Right lobe of liver (tissue), 6 donors: ENCODE measurements at regions not wholly inside any gene's neighbourhood (a gene's known extent, or its start where the extent isn't known, plus 50 kb on each side); places are given as distances from the start of the nearest gene placed in this dataset.

Source experiments
- ATAC-seq, 4 donors: fragments of 200-7000 bp; cut with Tn5 transposase; one replicate each; pipeline ENCODE4 v1.9.1; 2020; ENCODE audit warnings: mild to moderate bottlenecking in 4 of 4, moderate library complexity in 4 of 4
- DNase-seq, 3 donors: peaks; one replicate each; pipeline ENCODE4 v3.0.0-alpha.2; 2020
- H3K27ac ChIP-seq, 3 donors: fragments of 200-600 bp; one replicate each; pipeline ENCODE4 v1.8.0; 2022
- H3K27me3 ChIP-seq, 2 donors: fragments of 200-600 bp; one replicate each; pipeline ENCODE4 v1.8.0; 2022
- H3K36me3 ChIP-seq, 4 donors: fragments of 200-600 bp; sonication (generic) in 1 of 4; one replicate each; pipeline versions ENCODE4 v1.5.1 to v1.8.0; 2017 to 2022; ENCODE audit warnings: control low read depth in 1 of 4
- H3K4me1 ChIP-seq, 4 donors: fragments of 200-600 bp; sonication (generic) in 1 of 4; one replicate each; pipeline versions ENCODE4 v1.5.1 to v1.8.0; 2017 to 2022; ENCODE audit warnings: control low read depth in 1 of 4
- H3K4me3 ChIP-seq, 3 donors: fragments of 200-600 bp; one replicate each; pipeline ENCODE4 v1.8.0; 2022
- H3K9me3 ChIP-seq, 4 donors: fragments of 200-600 bp; sonication (generic) in 1 of 4; one replicate each; pipeline versions ENCODE4 v1.5.1 to v1.8.0; 2017 to 2022; ENCODE audit warnings: control low read depth in 1 of 4
- POLR2A ChIP-seq: fragments of 450-650 bp; IDR thresholded peaks from one replicate; pipeline ENCODE4 v1.6.1; 2017; ENCODE audit warnings: antibody characterized with exemption, mild to moderate bottlenecking
- WGBS: methylation state at CpG from one replicate; pipeline ENCODE4 v1.1.6; 2018; ENCODE audit warnings: low coverage, low lambda C conversion rate; ENCODE audit not compliant: insufficient coverage; ENCODE audit errors: missing lambda C conversion rate; 5-methylcytosine and 5-hydroxymethylcytosine counted together
- intact Hi-C, 2 donors: fragments of 100-400 bp; cut with DNase I; formaldehyde crosslinking; loops; one replicate each; pipeline versions ENCODE4 v1.11.2 to v1.14.1; 2022
- TF ChIP-seq, protein P1 (sequence below), 4 donors: fragments of 200-600 bp in 3 of 4; fragments of 450-650 bp in 1 of 4; IDR thresholded peaks; one replicate each; pipeline versions ENCODE4 v1.5.1 to v1.8.0; 2016 to 2022; ENCODE audit warnings: antibody characterized with exemption in 4 of 4, mild to moderate bottlenecking in 2 of 4
- donor health status: DM: no; HTN: yes; CAD: no.
- donor health status: DM: no; HTN: no; CAD: no.
- donor health status: DM: no; HTN: no; CAD: no.
- donor health status: DM: no; HTN: yes; CAD: no.
- donor health status: DM: no; HTN: yes; CAD: no.

DNA sequence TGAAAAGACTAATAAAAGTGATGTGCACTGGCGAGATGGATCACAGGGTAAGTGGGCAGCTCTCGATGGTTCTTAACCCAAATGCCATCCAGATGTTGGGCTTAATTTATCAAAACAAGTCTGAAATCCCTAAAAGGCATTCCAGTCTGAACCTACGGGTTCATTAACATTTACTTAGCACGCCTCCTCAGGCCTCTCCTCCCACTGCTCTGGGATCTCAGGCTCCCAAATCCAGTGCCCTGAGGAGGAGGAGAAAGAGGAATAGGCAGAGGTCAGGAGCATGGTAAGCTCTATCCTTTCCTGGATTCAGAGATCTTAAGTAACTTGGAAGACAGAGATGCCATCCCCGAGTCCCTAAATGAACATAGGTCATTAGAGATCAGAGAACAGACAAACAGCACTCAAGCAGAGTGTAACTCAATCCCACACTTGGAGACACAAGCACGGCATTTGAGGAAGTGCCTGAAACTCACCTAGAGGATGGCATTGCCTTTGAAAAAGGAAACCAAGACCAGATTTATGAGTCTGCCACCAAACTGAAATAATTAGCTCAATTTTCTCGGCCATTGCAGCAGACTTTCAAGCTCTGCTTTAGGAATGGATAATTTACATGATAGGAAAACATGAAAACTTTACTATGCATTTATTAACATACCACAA lies 140.9 kb downstream of the CXCL12 start:
- WGBS = 74% methylated on average over 5 of the region's 7 CpGs
- H3K27me3 ChIP-seq = no peaks in the 10 kb centered on the region

DNA sequence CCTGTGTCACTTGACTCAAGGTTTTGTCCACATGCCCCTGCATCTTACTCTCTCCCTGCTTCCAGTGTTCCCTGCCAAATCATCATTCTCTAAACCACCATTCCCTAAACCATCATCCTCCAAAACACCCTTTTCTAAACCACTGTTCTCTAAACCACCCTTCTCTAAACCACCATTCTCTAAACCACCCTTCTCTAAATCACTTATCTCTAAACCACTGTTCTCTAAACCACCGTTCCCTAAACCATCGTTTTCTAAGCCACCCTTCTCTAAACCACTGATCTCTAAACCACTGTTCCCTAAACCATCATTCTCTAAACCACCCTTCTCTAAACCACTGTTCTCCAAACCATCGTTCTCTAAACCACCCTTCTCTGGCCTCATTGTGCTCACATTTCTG lies 142.1 kb downstream of the CXCL12 start:
- peaks cover 0 to 3% (median 0%) of the 10 kb centered on the region in 4 donors for H3K4me1 ChIP-seq
- 48% methylated on average over 3 of the region's 3 CpGs for WGBS
- ATAC-seq = no peak
- DNase-seq = no peak
- no peak overlapping the region for H3K4me3 ChIP-seq
- H3K27ac ChIP-seq = no peak overlapping the region
- no peaks in the 10 kb centered on the region for H3K36me3 ChIP-seq
- intact Hi-C loops = no loop called here
- no peaks in the 10 kb centered on the region for H3K9me3 ChIP-seq
- H3K27me3 ChIP-seq = no peaks in the 10 kb centered on the region
- no peak for TF ChIP-seq POLR2A
- TF ChIP-seq, protein P1, sequence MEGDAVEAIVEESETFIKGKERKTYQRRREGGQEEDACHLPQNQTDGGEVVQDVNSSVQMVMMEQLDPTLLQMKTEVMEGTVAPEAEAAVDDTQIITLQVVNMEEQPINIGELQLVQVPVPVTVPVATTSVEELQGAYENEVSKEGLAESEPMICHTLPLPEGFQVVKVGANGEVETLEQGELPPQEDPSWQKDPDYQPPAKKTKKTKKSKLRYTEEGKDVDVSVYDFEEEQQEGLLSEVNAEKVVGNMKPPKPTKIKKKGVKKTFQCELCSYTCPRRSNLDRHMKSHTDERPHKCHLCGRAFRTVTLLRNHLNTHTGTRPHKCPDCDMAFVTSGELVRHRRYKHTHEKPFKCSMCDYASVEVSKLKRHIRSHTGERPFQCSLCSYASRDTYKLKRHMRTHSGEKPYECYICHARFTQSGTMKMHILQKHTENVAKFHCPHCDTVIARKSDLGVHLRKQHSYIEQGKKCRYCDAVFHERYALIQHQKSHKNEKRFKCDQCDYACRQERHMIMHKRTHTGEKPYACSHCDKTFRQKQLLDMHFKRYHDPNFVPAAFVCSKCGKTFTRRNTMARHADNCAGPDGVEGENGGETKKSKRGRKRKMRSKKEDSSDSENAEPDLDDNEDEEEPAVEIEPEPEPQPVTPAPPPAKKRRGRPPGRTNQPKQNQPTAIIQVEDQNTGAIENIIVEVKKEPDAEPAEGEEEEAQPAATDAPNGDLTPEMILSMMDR (IDR thresholded peaks at IDR 0.05) = no peak

More for the DNA sequence above, 140.9 kb downstream of the CXCL12 start:
- no peak overlapping the region for H3K4me3 ChIP-seq
- no peak overlapping the region for H3K27ac ChIP-seq
- H3K36me3 ChIP-seq = no peaks in the 10 kb centered on the region
- no peaks in the 10 kb centered on the region for H3K9me3 ChIP-seq
- ATAC-seq (no peak), DNase-seq (no peak)
- intact Hi-C loops = no loop called here
- no peak for TF ChIP-seq POLR2A
- TF ChIP-seq, protein P1 (IDR thresholded peaks at IDR 0.05) = no peak
- H3K4me1 ChIP-seq = no peaks in the 10 kb centered on the region

DNA sequence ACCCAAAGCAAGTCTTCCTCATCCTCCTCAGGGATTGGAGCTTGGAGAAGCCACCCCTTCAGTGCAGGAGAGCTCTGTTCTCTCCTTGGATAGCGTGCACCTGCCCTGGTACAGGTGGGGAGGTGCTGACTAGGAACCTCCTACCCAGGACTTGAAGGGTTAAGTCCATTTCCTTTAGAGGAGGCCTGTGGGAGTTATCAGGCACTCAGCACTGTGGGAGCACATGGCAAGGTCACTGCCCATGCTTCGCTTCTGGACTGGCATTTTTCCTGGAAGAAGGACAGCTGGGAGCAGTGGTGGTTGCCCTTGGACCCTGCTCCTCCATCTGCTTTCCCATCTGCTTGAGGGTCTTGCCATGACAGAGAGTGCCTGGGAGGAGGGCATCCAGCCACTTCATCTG lies 142.8 kb downstream of the CXCL12 start:
- Histone ChIP-seq H3K9me3 (no peaks in the 10 kb centered on the region), H3K4me3 (no peak overlapping the region), H3K27me3 (no peaks in the 10 kb centered on the region), H3K4me1 (peaks cover 0 to 10% (median 1%) of the 10 kb centered on the region in 4 donors), H3K27ac (no peak overlapping the region), H3K36me3 (no peaks in the 10 kb centered on the region)
- WGBS = no CpG with 5 or more reads among the region's 2 CpGs
- ATAC-seq (no peak), DNase-seq (no peak)
- intact Hi-C loops = no loop called here
- TF ChIP-seq, protein P1 (IDR thresholded peaks at IDR 0.05) = no peak
- TF ChIP-seq POLR2A = no peak

DNA sequence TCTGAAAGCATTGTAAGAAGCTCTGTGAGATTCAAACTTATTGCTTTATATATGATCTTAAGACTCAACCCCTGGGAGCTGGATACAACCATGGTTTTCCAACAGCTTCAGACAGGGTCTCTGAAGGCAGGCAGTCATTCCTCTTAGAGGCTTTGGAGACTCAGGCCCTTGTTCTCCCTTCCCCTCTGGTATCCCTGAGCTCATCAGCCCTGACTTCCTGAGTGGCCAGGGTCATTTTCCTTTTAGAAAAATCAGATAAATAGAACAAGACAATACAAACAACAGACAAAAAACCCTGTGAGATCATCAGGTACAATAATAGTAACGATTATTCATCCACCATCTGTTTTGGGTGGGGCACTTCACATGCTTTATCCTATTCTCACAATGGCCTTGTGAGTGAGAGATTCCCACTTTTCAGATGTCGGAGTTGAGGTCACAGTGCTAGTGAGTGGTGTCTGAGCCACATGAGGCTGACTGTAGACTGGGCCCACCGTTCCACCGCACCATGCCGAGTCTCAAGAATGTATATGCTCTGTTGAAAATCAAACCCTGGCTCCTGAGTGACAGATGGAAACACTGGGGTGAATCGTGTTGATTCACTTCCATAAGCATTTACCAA lies 144.2 kb downstream of the CXCL12 start:
- H3K4me3 ChIP-seq = no peak overlapping the region
- H3K4me1 ChIP-seq = peaks cover 0 to 20% (median 5%) of the 10 kb centered on the region in 4 donors
- no peaks in the 10 kb centered on the region for H3K36me3 ChIP-seq
- intact Hi-C loops = no loop called here
- DNase-seq (no peak), ATAC-seq (no peak)
- TF ChIP-seq POLR2A = no peak
- TF ChIP-seq, protein P1 (IDR thresholded peaks at IDR 0.05) = no peak
- 61% methylated on average over 6 of the region's 6 CpGs for WGBS
- no peak overlapping the region for H3K27ac ChIP-seq
- H3K27me3 ChIP-seq = no peaks in the 10 kb centered on the region
- no peaks in the 10 kb centered on the region for H3K9me3 ChIP-seq
